HG02943 (cell line): ENCODE measurements at regions not wholly inside any gene's neighbourhood (a gene's known extent, or its start where the extent isn't known, plus 50 kb on each side); places are given as distances from the start of the nearest gene placed in this dataset.

ENCODE experiments used
- ATAC-seq: cut with Tn5 transposase; IDR thresholded peaks from one replicate; pipeline ENCODE4 v1.9.1; 2021; ENCODE audit warnings: mild to moderate bottlenecking, low read depth, moderate library complexity; ENCODE audit not compliant: unreplicated experiment

DNA sequence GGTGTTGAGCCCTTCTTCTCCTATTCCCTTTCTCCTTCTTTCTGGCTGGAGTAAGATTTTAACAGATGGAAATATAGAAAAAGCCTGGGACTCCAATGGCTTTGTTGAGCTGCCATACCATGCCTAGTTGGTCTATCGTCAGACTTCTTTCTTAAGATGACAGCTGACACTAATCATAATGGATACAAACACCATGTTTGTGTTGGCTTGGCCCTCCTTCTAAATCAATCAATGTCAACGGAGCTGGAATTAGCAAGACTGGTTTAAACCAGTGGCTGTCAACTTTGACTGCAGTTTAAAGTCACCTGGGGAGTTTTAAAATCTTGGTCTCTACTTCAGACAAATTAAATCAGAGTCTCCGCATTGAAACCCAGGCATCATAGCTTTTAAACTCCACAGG, 264.5 kb upstream of the PRR16 start:
- ATAC-seq, result no peak

DNA sequence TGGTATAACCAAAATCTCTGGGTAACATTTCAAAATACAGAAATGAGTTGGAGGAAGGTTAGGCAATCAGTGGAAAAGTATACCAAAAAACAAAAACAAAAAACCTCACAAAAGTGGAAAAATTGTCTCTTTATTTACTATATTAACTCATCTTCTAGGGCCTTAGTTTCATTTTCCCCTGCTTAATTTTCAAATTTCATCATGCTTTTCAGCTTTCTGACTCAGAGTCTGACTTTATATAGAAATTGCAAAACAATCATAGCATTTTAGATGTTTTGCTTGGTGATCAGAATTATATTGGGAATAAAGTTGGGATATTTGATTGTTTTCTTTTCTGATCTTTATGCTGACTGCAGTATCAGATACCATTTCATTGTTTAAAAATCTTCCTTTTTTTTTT, 257.0 kb upstream of the PRR16 start:
- ATAC-seq, result no peak

DNA sequence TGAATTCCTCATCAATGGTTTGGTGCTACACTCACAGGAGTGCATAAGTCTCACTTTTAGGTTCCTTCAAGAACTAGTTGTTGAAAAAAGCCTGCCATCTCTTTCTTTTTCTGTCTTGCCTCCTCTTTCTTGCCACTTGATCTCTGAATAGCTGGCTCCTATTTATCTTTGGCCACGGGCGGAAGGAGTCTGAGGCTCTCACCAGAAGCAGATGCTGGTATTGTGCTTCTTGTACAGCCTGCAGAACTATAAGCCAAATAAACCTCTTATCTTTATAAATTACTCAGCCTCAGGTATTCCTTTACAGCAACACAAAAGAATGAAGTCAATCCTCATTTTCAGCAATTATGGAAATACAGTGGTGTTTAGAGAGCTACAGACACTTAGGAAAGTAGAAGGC, 247.1 kb upstream of the PRR16 start:
- ATAC-seq, result no peak

DNA sequence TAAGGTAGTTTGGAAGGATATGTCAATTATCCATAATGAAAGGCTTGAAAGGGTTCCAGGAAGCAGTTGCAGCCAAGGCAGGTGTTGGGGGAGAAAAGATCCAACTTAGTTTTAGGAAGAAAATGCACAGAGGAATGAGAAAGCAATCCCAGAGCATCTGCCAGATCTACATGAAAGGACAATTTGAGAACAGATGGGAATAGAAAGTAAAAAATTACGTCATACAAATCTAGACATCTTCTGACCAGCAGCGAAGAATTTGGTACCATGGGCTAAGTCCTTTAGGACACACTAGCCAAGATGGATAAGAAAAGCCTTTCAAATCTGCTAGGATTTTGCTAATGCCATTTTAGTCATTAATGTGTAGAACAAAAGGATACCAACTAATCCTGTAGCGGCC, 244.1 kb upstream of the PRR16 start:
- no peak for ATAC-seq

DNA sequence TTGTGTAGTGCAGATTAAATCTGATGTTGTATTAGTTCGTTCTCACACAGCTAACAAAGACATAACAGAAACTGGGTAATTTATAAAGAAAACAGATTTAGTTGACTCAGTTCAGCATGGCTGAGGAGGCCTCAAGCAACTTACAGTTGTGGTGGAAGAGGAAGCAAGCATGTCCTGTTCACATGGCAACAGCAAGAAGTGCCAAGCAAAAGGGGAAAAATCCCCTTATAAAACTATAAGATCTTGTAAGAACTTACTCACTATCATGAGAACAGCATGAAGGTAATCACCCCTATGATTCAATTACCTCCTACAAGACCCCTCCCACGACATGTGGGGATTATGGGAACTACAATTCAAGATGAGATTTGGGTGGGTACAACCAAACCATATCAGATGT, 238.6 kb upstream of the PRR16 start:
- ATAC-seq, result no peak

DNA sequence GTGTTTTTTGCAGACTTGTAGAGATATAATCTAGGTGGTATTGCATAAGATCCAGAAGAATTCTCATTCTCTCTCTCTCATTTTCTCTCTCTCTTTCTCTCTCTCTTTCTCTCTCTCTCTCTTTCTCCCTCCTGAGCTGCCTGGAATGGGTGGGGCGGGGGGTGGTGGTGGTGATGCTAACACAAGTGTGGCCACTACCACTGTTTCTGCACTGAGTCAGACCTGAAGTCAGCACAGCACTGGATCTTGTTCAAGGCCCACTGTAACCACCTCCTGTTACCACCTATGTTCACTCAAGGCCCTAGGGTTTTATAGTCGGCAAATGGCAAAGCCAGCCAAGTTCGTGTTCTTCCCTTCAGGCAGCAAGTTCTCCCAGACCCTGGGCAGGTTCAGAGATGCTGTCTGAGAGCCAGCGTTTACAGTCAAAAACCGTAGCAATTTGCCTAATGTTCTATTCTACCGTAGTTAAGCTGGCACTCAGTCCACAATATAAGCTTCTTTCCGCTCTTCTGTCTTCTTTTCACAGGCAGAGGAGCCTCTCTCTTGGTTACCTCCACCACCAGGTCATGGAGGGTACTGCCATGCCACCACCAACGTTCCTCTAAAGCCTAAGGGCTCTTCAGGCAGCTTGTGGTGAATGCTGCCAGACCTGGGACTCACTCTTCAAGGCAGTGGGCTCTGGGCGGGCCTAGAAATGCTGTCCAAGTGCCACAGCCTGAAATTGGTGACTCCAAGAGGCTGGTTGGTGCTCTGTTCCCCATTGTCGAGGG, 235.7 kb upstream of the PRR16 start:
- no peak for ATAC-seq

DNA sequence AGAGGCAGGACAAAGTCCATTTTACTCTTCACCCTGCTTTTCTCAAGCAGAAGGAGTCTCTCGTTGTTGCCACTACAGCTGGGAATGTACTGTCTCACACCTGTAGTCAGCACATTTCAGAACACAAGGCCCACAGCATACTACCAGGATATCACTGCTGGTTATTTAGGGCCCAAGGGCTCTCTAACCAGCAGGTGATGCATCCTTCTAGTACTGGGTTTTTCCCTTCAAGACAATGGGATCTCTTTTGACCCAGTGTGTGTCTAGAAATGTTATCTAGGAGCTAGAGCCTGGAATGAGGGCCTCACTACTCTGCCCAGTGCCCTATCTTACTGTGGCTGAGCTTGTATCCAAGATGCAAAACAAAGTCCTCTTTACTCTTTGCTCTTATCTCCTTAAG, 235.1 kb upstream of the PRR16 start:
- no peak for ATAC-seq

DNA sequence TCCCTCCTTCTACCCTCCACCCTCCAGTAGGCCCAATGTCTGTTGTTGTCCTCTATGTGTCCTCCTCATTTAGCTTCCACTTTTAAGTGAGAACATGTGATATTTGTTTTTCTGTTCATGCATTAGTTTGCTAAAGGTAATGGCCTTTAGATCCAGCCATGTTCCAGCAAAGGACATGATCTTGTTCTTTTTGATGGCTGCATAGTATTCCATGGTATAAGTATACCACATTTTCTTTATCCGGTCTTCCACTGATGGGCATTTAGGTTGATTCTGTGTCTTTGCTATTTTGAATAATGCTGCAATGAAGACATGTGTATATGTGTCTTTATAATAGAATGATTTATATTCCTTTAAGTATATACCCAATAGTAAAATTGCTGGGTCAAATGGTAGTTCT, 232.5 kb upstream of the PRR16 start:
- no peak for ATAC-seq

DNA sequence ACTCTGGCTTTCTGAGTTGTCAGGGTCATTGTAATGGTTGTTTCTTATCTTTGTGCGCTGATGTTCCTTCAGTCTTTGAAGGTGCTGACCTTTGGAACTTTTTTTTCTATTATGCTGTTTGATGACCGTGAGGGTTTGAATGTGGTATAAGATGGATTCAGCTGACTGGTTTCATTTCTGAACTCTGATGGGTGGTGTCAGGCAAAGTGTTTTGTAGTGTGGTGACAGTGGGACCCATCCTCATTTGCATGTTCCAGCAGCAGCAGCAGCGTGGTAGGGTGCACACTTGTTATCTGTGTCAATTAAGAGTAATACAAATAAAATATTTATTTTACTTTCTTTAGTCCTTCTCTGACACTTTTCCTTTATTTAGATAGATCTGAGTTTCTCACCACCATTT, 227.7 kb upstream of the PRR16 start:
- no peak for ATAC-seq

DNA sequence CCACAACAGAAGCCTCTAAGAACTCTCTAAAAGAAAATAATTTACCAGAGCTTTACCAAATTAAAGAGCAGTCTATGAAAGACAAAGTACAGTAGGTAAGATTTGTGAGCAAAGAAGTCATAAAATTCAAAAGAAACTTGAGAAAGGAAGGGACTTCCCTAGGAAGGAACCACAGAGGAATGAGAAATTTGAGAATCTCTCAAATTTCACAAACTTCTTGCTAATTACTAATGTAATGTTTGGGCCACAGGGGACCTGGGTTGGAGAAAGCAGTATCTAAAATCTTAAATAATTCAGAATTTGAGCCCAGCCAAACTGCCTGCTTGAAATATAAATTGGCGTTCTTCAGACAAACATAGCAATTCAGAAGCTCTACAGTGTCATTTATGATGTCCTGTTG, 225.0 kb upstream of the PRR16 start:
- no peak for ATAC-seq

DNA sequence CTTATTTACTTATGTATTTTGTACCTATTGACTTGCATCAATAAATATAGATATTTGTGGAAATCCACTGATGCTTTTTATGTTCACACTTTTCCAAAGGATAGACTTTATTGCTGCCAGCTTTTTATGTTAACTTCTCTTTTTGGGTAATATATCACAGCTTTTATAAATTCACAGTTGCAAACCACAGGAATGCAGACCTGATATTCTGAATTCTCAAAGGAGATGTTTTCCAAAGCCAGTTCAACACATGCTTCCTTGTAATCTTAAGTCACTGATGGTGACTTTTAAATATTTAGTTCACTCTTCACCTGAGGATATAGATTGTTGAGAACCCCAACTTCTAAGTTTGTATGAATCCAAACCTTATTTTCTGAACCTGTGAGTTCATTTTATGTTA, 223.4 kb upstream of the PRR16 start:
- no peak for ATAC-seq

DNA sequence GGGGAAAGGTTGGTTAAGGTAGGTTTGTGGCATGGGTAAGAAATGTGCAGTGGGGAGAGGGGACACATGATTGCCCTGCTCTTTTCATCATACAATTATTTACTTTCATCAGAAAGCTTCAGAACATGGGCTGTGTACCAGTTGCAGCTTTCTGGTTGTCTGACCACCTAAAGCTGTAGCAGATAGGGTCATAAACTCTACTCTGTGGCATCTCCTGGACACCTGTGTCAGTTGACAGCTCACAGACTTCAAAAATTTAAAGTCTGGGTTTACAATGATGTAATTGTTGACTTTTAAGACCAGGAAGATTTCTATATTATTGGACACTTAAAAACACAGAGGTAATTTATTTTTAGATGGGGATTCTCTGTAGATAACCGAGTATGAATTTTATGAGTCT, 222.7 kb upstream of the PRR16 start:
- no peak for ATAC-seq

DNA sequence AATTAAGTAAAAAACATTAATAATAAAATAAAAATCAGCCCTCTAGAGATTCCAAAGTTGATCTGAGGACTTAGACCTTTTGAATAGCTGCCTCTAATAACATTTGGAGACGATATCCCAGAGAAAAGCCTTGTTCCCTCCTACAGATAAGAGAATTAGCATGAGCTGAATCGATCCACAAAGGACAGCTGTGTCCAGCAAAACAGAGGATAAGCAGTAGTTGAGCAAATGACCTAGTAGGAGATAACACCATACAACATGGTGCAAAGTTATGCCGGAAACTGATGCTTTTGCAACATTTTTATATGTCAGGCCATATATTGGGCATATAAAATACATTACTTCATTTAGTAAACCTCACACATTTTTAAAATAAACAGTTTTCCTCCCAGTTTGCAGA, 212.2 kb upstream of the PRR16 start:
- no peak for ATAC-seq

DNA sequence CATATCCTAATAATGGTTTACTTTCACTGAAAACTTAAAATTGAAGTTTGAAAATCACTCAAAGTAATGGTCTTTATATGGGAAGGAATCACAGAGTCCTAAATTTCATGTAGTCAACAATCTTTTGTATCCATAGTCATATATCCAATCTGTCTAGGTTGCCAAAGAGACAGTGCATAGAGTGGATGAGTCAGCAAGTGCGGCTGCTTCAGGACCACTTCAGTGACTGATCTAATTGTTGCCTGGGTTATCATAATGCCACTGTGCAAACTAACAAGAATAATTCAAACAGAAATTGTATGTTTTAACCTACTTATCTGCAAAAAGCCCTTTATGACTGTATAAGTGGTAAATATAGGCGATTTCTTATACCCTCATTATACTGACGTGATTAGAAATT, 211.3 kb upstream of the PRR16 start:
- ATAC-seq, result no peak

DNA sequence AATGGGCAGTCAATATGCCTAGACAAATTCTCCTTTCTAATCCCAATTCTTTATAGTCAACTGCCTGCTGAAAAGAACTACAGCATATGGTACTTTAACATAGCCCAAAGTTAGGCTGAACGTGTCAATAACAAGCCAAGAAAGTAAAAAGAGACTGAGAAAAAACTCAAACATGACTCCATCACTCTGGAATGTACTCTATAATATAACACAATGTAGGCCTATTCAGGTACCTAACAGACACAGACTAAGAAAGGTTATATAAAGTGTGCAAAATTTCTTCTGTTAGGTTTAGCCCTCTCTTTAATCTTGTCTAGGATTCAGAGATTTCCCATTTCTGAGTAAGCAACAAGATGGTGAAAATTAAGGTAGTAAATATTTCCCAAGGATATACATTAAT, 209.7 kb upstream of the PRR16 start:
- ATAC-seq, result no peak

DNA sequence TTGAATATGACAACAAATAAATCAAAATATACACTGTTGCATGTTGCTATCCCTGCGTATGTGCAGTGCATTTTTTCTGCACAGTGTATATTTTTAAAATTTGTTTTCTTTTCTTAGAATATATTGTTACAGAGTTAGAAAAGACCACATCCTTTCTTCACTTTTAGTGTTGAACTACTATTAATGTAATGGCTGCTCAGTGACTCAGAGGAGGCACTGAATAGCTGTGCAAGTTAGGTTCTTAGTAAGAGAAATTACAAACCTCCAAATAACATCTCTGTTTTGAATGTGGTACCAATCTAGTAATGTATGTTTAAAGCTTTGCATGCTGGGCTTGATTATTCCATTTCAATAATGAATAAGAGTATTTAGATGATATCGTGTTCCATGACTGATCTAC, 208.9 kb upstream of the PRR16 start:
- ATAC-seq, result no peak

DNA sequence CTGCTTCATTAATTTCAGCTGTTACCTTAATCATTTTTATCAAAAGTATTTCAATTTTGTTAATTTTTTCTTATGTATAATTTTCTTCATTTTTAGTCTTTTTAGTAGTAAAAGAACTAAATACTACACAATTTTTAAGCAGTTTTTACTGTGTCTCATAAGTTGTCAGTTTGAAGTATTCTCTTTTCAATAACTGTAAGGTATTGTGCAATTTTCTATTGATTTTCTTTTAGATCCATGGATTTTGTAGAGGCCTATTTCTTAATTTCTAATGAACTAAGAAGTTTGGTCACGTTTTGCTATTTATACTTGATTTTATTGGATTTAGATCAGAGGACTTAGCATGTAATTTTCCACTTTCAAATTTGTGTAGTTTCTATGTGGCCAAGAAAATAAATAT, 207.7 kb upstream of the PRR16 start:
- no peak for ATAC-seq

DNA sequence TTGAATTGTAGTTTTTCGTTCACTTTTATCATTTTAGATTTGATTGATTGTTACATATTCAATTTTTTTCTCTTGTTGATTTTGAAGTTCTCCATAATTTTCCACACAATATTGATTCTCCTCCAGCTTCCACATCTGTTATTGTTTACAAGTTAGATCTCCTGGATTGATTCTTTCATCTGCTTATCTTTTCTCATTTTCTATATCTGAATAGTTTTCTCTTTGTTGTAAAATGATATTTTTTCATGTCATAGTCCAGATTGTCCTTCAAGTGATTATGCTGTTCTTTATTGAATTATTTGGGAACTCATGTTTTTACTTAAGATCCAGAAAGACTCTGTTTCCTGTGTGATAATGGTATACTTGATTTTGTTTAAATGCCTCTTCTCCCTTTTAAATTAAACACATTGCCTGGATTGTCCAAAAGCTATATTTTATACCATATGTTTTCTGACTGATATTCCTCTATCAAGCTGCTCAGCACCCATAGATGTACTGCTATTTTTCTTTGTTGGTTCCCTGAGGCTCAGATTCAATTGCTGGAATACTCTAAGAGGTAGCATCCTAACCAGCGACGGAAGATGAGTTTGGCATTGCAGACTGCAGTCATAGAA, 206.6 kb upstream of the PRR16 start:
- no peak for ATAC-seq

DNA sequence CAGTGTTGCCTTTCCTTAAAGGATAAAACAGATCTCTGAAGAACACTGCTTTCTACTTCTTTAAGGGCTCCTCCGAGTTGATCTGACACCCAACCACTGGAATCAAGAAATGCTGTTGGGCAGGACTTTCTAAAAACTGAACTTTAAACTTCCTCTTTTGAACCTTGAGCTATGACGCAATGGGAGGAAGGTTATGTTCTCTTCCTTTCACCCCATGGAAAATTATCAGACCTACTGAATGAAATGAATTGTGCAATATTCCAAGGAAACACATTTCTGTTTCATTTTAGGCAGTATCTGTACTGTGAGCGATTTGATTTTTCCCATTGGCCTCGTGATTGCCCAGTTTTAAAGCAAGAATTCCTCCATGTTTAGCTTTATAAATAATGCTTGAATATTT, 206.0 kb upstream of the PRR16 start:
- ATAC-seq, result no peak

DNA sequence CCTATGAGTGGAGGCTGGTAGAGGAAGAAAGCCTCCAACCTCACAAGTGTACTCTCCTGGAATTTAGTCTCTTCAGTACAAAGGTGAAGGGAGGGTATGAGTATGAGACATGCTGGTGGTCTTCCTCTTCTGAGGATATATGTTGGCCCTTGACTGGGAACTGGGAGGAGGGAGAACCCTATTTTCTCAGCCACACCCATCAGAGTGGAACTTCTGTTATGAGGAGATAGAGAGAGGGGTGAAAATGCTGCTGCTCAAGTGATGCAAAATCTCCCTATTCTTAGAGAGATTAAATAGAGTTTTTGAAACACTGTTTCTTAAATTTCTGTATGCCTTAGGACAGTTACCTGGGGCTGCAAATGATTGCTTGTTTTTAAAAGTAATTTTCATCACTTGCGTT, 203.4 kb upstream of the PRR16 start:
- no peak for ATAC-seq

DNA sequence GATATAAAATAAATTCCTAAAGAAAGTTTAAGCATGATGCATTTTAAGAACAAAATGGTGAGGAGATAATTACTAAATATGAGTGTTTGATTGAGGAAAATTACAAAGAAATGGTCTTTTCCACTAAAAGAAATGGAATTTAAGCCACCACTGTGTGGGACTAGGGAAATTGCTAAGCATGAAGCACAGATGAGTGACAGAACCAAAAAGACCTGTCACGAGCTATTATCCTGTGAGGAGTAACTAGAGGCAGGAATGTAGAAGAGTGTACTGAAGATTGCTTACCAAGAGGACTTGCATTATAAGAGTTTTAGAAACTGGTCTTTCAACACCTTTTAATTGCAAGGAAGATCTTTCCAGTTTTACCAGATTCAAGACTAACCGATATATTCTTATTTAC, 193.6 kb upstream of the PRR16 start:
- no peak for ATAC-seq

DNA sequence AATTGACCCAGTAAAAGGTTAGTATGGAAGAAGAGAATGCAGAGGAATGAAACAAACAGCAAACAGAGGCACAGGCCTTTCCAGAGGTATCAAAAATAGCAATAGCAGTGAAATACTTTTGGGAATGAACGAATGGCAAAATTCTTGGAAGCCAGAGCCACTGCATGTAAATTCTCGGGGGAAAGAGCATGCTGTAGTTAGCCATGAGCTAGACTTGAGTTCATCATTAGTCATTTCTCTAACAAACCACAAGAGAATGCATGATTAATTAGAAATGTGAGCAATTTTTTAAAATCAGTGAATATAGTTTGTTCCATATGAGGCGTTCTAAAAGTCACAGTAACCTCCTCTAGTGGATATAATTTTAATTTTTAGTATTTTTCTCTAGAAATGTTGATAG, 170.3 kb upstream of the PRR16 start:
- ATAC-seq, result no peak

DNA sequence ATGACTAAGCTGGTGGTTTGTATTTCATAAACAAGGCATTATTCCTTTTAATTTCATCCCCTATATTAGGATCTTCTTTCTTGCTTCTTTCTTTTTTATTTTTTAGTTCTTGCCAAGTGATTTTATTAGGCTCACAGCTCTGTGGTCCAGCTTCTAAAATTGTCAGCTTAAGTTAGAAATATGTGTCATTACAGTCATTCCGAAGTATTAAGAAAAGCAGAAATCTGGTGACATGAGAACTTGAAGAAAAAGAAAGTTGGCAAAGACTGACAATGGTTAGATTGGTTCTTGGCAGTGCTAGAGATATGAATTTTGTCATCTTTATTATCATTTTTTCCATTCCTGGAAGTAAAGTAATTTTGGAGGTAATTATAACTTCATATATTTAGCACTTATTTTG, 166.5 kb upstream of the PRR16 start:
- no peak for ATAC-seq
